Peyer's patch (tissue), 4 donors: ENCODE measurements at regions not wholly inside any gene's neighbourhood (a gene's known extent, or its start where the extent isn't known, plus 50 kb on each side); places are given as distances from the start of the nearest gene placed in this dataset.

Experiments
- POLR2A ChIP-seq, 2 donors: fragments of 450-650 bp; IDR thresholded peaks; one replicate each; pipeline ENCODE4 v1.5.1; 2017; ENCODE audit warnings: antibody characterized with exemption in 2 of 2, mild to moderate bottlenecking in 2 of 2, moderate library complexity in 2 of 2
- TF ChIP-seq, protein P1 (sequence below), 6 experiments: fragments of 450-650 bp in 4 of 6; fragments of 200-600 bp in 2 of 6; sonication (generic) in 1 of 6; IDR thresholded peaks; one replicate each; pipeline ENCODE4 v1.5.1; 2017 to 2019; ENCODE audit warnings: antibody characterized with exemption in 6 of 6, mild to moderate bottlenecking in 3 of 6, moderate library complexity in 1 of 6

DNA sequence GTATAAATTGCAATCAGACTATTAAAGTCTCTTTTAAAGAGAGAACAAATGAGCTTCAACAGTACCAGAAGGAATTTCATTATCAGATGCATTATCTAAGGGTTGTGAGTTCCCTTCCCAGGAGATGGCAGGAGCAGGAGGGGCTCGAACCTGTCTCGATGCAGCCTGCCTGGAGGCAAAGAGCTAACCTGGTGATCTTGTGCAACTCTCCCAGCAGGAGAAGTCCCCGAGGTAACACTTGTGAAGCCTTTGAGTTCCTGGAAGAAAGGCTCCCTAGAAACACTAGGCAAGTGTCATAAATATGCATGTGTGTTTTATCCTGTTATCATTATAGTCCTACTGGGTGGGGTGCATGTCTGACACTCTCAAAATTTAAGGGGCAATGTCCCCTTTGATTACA lies 232.2 kb upstream of the ARID1B start:
- TF ChIP-seq, protein P1, sequence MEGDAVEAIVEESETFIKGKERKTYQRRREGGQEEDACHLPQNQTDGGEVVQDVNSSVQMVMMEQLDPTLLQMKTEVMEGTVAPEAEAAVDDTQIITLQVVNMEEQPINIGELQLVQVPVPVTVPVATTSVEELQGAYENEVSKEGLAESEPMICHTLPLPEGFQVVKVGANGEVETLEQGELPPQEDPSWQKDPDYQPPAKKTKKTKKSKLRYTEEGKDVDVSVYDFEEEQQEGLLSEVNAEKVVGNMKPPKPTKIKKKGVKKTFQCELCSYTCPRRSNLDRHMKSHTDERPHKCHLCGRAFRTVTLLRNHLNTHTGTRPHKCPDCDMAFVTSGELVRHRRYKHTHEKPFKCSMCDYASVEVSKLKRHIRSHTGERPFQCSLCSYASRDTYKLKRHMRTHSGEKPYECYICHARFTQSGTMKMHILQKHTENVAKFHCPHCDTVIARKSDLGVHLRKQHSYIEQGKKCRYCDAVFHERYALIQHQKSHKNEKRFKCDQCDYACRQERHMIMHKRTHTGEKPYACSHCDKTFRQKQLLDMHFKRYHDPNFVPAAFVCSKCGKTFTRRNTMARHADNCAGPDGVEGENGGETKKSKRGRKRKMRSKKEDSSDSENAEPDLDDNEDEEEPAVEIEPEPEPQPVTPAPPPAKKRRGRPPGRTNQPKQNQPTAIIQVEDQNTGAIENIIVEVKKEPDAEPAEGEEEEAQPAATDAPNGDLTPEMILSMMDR (IDR thresholded peaks at IDR 0.05), result no peak
- TF ChIP-seq POLR2A (IDR thresholded peaks at IDR 0.05), result no peak
